ENCODE measurements at regions not wholly inside any gene's neighbourhood (a gene's known extent, or its start where the extent isn't known, plus 50 kb on each side); places are given as distances from the start of the nearest gene placed in this dataset.
"Not testable (repeated sequence)": the region's sequence is repeated elsewhere in the genome, so short reads cannot be mapped to it uniquely, and the experiment has no call there.

DNA sequence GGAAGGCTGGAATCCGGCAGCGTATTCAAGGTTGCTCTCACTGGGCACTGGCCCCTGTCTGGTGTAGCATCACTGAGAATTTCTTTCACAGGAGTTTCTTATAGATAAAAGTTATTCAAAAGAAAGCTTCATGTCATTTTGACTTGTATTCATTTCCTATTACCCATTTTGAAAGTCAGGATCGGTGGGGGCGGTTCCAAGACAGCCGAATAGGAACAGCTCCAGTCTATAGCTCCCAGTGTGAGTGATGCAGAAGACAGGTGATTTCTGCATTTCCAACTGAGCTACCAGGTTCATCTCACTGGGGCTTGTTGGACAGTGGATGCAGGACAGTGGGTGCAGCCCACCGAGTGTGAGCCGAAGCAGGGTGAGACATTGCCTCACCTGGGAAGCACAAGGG lies 51.5 kb upstream of the CDC42EP3 start:
- DNase-seq: not testable (repeated sequence)

DNA sequence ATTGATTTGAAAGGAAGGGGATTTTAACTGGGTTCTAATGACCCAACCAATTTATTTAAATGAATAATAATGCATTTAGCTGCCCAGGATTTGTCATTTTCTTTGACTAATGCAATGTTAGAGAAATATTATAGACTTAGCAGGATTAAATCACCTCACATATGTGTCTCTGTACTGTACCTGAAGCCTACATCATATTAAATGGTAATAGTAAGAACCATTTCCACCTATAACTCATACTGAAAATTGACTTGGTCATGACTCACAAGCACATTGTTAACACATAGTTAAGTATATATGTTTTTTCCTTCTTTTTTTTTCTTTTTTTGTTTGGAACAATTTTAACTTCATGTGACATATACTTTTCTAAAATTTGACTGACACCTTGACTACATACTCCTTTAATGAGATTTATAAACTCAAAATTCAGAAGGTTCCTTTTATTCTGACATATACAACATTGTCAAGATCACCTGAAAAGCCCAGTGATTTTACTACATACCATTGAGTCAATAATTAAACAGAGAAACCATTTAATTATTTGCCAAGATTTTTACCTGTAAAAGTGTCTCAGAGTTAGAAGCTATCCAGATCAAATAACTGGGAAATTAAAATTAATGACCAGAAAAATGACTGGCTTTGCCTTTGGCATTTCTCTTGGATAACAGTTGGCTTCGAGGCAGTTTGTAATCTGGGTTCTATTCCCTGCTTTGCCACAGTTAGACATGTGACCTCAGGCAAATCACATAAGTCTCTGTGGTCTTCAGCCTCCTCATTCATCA lies 58.8 kb upstream of the CDC42EP3 start:
- DNase-seq: no peak

DNA sequence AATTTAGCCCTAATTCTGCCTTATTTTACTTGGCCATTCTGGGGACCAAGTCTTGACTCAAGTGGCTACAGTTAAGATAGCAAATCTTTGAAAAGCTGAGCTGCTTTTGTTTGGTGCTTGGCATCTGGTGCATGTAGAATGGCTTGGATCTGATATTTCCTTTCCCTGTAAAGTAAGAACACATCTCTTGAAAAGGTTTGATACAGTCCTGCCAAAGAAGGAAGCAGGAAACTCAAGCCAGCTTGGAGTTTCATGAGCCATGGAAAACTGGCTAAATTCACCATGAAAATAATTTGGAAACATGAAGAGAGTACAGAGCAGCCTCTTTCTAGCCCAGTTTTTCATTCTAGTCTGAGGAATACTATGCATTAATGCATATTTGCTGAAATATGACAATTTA lies 61.0 kb upstream of the CDC42EP3 start:
- not testable (repeated sequence) for DNase-seq

DNA sequence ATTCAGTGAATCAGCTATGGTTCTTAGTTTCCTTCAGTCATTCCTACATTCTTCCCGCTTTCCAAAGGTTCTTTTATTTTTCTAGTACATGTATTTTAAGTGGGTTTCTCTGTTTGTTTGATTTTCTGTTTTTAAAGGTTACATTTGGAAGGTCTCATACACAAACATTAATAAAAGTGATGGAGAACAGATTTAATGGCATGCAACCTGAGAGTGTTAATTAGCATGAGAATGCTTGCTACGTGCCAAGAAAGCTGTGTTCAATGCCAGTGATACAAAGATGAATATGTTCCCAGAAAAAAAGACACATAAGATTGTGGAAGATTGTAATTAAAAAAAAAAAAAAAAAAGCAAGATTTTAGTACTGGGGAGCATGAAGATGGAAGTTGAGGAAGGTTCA lies 61.8 kb upstream of the CDC42EP3 start:
- no peak for DNase-seq

DNA sequence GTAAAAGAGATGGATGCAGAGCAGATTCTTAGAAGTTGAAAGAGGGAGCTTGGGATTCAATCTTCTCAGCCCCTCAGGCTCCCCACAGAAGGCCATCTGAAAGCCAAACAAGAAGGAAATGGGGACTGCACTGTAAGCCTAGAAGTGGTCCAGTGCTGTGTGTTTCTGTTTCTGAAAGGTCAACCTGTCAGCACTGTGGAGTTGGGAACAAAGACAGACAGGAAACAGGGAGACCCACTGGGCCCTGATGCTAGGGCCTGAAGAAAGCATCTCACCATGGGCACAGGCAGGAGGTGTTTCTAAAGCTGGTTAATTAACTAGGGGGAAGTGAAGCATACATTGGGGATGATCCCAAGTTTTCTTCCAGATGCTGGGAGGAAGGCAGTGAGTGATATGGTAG lies 62.5 kb upstream of the CDC42EP3 start:
- DNase-seq: not testable (repeated sequence)

DNA sequence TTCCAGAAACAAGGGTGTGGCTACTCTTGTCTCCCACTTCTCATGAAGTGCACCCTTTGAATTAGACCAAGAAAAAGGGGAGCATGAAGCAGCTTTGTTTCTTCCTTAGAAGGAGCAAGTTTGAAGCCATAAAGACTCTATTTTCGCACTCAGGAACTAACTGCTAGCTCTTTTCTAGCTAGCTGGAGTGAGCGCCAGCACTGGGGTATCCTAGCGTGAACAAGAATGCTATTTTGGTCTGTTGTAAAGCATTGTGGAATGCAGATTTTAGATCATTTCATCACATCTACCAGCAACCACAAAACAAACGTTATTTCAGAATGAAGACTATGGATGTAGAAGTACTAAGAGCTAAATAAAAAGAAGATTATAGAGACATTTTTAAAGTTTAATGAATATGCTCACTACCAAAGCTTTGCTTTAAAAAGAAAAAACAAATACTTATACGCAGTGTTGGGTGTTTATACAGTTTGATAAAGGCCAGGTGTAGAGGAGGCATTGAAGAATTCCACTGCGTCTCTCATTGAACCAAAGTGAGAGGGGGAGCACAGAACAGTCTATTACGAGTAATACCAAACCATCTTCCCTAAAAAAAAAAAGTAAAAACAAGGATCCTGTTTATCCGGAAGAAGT lies 63.6 kb upstream of the CDC42EP3 start:
- DNase-seq: not testable (repeated sequence)

DNA sequence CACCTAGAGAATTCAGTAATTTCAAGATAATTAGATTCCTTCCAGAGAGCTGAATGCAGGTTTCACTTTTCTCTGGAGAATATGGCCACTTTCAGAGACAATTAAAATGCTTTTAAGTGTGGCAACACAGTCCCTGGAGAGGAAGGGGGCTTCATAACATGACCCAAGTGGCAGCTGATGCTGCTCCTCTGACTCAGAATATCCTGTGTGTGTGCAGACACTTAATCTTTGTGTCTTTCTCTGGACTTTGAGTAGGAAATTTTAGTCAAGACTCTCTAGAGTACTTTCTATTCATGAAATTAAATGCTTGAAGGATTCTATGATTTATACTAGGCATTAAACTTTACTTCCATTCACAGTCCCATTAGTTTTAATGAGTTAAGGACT lies 64.1 kb upstream of the CDC42EP3 start:
- not testable (repeated sequence) for DNase-seq

DNA sequence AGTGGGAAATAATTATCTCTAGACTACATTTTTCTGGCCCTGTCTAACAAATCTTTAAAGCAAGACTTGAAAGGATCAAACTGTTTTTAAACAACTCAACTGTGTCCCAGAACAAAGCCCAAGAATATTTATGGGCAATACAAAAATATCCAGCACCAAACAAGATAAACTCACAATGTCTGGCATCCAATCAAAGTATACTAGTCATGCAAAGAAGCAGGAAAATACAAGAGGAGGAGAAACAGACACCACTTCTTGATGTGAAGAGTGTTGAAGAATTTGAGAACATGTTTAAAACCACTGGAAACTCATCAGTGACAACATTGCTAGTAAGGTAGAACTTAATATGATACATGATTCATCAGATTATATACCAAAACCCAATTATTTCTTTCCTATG lies 66.1 kb upstream of the CDC42EP3 start:
- no peak for DNase-seq

DNA sequence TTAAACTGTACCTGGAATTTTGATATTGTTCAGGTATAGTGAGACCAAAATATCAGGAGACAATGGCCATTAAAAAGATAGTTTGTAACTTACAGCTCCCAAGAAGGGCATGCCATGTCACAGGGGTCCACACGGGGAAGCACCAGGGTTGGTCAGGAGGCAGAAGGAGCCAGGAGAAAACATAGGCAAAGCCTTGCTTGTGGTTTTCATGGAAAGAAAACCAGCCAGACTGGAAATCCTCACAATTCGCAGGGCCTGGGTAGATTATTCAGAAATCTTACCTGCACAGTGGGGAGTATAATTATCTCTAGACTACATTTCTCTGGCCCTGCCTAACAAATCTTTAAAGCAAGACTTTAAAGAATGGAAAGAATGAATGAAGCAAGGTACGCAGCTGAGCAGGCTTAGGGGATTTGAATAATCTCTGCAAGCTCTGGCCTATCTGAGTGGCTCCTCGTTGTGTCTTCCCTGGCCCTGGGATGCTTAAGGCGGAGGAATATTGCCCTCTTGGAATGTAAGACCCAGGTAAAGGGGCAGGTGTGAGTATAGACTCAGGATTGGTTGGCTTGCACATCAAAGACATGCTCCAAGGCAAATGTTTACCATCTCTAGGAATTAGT lies 66.9 kb upstream of the CDC42EP3 start:
- no peak for DNase-seq

DNA sequence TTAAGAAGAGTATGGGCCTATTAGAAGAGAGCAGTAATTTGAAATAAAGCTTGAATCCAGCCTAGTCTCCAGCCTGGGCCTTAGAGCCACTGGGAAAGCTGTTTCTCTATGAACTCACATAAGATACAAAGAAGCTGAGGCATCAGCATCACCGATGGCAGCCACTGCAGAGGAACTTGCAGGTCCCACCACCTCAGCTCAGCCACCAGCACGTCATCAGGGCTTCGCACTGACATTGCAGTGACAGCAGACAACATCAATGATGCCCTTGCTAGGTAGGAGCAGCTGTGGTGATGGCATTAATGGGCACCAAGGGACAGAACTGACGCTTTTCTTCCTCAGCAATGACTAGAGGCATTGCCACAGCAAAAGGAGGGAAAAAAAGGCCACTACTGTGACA lies 67.7 kb upstream of the CDC42EP3 start:
- DNase-seq: no peak

DNA sequence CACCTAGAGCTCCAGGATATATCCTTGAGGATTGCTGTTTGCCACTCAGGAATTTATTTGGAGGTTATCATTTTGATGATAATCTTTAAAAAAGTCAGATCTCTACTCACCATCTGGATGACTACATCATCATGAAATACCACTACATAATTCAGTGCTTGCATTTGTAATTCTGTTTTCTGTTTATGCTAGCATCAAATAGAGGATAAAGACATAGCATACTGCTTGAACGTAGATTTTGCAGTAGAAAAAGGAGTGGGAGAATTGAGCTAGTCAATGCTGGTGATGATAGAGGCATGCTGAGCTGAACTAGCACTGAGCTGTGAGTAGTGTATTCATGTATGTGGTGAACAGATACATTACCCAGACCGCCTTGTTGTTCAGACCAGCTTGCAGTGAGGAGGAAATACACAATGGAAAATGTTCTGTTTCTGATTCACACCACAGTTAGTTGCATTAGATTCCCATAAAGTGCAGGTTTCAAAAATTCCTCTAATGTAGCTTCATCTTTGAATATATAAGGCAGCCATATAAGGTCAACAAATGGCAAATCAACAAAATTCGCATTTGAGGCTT lies 68.8 kb upstream of the CDC42EP3 start:
- DNase-seq: no peak

DNA sequence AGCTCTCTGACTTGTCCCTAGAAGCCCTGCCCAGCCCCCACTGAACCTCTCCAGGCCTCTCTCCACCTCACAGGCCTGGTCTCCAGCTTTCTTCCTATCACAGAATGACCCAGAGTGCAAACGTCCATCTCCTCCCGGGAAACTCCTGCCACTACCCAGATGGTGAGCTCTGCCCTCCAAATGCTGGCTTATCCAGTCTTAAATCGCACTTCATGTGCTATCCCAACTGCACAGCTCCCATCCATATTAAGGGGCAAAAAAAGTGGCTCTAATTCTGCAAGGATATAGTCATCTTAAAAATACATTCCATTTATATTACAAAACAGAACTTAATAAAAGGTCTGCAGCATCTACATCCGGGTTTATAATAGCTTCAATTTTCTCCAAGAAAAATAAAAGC lies 70.8 kb upstream of the CDC42EP3 start:
- no peak for DNase-seq

DNA sequence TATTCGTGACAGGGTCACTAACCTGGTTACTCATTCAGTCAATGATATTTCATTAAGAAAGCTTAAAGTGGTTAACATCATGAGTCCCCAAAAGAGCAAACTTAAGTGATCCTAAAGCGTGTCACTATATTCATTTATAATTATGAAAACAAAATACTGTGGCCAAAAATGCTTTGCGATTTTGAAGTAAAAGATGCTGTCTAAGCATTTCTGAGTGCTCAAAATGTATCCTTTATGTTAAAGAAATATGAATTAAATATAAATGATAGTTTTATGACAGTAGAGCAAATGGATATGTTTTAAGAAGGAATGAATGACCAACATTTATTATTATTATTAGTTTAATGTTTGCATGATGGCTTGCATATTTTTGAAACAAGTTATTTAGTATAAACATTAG lies 72.6 kb upstream of the CDC42EP3 start:
- no peak for DNase-seq

DNA sequence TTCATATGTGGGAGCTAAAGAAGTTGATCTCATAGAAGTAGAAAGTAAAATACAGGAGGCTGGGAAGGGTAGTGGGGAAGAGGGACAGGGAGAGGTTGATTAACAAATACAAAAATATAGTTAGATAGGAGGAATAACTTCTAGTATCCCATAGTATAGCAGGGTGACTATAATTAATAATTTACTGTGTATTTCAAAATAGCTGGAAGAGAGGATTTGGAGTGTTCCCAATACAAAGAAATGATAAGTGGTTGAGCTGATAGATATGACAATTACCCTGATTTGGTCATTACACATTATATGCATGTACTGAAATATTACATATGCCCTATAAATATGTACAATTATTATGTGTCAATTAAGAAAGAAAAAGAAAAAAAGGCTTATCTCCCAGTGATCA lies 73.5 kb upstream of the CDC42EP3 start:
- not testable (repeated sequence) for DNase-seq

DNA sequence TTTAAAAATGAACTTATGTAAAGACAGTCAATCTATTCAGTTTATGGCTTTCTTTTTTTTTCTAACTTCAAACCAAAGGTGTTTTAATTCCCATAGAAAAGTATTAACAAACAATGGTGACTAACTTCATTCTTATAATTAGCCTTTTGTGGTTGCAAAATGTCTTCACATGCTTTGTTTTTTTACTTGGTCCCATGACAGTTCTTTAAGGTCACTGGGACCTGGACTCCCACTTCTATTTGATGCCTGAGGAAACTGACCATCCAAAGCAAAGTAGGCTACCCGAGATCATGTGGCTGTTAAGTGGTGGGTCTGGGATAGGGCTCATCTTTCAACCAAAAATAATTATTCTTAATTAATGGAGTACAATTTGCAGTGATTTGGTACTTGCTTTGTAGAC lies 74.6 kb upstream of the CDC42EP3 start:
- not testable (repeated sequence) for DNase-seq

DNA sequence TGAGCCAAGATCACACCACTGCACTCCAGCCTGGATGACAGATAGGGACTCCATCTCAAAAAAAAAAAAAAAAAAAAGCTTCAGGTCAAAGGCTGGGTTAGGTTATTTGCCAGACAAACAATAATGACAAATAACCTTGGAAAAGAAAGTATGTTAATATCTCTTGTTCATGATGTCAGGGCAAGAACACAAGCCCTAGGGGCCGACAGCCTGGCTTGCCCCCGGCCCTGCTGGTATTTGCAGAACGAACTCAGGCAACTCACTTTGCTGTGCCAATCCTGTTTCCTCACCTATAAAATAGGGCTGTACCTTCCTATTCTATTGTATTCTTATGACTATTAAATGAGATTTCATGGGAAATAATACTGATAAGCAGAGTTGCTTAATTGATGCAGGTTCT lies 75.4 kb upstream of the CDC42EP3 start:
- DNase-seq: no peak

DNA sequence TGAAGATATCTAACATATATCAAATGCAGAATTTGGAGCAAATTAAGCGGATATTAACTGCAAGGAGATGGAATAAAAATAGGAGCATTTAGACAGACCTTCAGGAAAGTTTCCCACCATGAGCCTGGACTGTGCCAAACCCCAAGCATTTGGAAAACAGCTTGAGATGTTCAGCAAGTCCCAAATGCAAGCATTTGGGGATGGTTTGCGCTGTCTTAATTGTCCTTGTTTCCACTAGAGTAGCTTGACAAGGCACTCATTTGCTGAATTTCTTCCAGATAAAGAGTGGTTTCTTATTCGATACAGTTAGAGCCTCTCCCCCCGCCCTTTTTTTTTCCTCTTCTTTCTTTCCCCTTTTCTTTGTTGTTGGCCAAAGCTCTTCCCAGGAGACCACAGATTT lies 77.1 kb upstream of the CDC42EP3 start:
- no peak for DNase-seq

DNA sequence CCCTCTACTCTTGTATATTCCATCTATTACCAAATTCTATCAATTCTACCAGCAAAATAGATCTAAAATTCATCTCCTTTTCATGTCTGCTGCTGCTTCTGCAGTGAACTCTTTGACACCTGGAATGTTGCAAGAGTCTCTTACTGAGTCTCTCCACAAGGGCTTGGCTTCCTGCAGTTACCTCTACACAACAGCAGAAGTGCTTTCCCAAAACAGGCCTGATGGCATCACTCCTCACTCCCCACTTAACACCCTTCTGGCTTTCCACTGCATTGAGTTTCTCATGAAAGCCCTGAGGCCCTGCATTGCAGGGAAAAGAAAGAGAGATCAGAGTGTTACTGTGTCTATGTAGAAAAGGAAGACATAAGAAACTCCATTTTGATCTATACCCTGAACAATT lies 78.8 kb upstream of the CDC42EP3 start:
- not testable (repeated sequence) for DNase-seq

DNA sequence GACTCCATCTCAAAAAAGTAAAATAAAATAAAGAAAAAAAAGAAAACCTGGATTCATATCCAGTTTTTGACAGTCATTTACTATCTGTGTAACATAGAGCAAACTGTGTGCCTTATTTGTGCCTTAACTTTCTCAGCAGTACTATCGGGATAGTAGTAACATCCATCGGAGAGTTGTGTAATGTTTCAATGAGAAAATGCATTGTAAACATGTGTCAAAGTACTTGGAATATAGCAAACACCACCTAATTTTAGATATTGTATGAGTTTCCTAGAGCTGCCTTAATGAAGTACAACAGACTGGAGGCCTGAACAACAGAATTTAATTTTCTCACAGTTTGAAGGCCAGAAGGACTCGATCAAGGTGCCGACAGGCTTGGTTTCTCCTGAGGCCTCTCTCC lies 81.3 kb upstream of the CDC42EP3 start:
- DNase-seq: no peak

DNA sequence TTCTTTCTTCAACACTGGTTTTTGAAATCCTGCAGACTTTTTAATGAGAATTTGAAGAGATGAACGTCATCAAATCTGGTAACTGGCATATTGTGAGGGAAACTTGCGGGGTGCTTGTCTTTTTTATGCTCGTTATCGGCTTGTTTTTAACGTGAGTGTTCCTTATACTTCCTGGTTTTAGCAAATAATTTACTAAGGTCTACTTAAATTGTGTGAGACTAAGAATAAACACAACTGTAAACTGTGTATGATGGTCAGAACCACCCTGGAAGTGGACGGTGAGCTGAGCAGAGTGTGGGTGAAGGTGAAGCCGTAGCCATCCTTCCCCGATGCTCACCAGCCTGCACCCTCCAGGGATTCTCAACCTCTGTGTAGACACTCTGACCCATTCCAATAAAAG lies 82.3 kb upstream of the CDC42EP3 start:
- DNase-seq: no peak

DNA sequence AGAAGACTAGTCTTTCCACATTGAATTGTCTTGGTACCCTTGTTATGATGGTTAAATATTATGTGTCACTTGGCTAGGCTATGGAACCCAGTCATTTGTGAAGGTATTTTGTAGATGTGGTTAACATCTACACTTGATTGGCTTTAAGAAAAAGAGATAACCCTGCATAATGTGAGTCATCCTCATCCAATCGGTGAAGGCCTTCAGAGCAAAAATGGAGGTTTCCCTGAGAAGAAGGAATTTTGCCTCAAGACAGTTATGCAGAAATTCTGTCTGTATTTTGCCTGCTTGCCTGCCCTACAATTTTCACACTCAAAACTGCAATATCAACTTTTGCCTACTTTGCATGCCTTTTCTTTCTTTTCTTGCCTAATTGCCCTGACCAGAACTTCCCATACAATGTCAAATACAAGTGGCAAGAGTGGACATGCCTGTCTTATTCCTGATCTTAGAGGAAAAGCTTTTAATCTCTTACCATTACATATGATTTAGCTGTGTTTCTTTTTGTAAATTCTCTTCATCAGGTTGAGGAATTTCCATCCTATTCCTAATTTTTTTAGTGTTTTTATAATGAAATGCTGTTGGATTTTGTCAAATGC lies 84.6 kb upstream of the CDC42EP3 start:
- DNase-seq: not testable (repeated sequence)

DNA sequence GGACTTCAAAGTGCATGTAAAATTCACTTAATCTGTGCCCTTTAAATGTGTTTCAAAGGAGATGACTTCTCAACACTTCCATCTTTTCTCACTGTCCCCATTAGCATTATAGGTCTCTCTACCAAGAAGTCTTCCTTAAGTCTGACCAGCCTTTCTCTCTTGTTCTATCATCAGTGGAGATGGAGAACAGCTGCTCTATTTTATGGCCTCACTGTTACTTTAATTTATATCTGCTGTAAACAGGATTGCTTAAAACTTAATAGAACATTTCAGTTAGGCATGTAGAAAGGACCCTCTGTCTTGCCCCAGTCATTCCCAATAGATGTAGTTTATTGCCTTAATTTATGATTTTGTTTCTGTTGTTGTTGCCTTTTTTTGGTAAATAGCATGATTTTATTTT lies 86.0 kb upstream of the CDC42EP3 start:
- not testable (repeated sequence) for DNase-seq

DNA sequence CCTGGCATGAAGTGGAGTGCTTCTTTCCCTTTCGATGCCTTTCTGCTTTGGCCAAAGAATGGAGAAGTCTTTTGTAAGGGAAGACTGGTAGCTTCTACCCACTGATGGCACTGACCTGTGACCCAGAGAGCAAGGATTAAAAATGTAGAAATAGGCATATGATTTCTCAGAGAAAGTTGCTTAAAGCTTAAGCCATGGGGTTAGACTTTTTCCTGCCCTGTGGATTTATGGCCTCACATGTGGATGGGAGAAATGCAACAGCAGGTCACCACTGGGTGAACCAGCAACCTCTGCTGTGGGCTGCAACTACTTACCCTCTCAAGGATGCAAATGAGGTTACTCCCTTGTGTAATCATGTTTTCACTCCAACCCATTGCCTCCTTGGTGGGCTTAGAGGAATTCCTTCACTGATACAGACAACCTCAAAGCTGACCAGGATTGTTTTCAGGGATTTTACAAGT lies 86.7 kb upstream of the CDC42EP3 start:
- DNase-seq: not testable (repeated sequence)

Data from activated effector memory CD4-positive, alpha-beta T cell treated with anti-CD3 and anti-CD28 coated beads, Interleukin-2, amount 50 U/mL, for 16 hours (primary cell).